ENCODE measurements at regions not wholly inside any gene's neighbourhood (a gene's known extent, or its start where the extent isn't known, plus 50 kb on each side); places are given as distances from the start of the nearest gene placed in this dataset.

DNA sequence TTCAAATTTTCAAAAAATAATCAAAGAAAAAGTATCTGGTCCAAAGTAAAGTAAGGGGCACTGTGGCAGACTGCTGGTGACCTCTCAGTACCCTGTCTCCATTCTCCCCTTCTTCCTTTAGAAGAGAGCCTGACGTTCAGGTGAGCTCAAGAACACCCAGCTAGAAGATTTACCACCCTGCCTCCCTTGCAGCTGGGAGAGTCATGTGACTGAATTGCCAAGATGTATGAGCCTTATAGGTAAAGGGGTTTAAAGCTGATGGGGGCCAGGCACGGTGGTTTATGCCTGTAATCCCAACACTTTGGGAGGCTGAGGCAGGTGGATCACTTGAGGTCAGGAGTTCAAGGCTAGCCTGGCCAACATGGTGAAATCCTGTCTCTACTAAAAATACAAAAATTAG is 86.3 kb upstream of the NANOS1 start:
- Histone ChIP-seq H3K27ac (ENCODE audit: low read depth, low read length) (no peak overlapping the region), H3K27me3 (ENCODE audit: control insufficient read depth, insufficient read depth, low read length) (no peaks in the 10 kb centered on the region), H3K4me3 (ENCODE audit: low read depth, low read length) (no peak overlapping the region), H3K9me3 (ENCODE audit: control insufficient read depth, insufficient read depth, low read length) (no peaks in the 10 kb centered on the region; the same call in 1 of the 2 replicates)
- TF ChIP-seq CTCF (IDR thresholded peaks at IDR 0.05; ENCODE audit: low read depth, low read length), result no peak
- POLR2A ChIA-PET, result no interaction called here
- CTCF ChIA-PET, result no interaction called here
- DNase-seq (ENCODE audit: low read depth, low spot score), result no peak

- Histone ChIP-seq H3K4me3 (ENCODE audit: low read depth, low read length) (no peak overlapping the region), H3K27me3 (ENCODE audit: control insufficient read depth, insufficient read depth, low read length) (no peaks in the 10 kb centered on the region), H3K9me3 (ENCODE audit: control insufficient read depth, insufficient read depth, low read length) (no peaks in the 10 kb centered on the region; the same call in 1 of the 2 replicates), H3K27ac (ENCODE audit: low read depth, low read length) (no peak overlapping the region)
- no peak for TF ChIP-seq CTCF (IDR thresholded peaks at IDR 0.05; ENCODE audit: low read depth, low read length)
- POLR2A ChIA-PET, result interaction anchor here (0.5 kb wide), 1 partner anchor 238 kb away, joined by 6 read pairs; no protein-coding TSS in a partner anchor
- DNase-seq (ENCODE audit: low read depth, low spot score), result no peak
- CTCF ChIA-PET, result no interaction called here
These were observed 84.4 kb upstream of the NANOS1 start for GRCh38 chr10:118944959-118945633.

GRCh38 chr10:118948786-118949185 is 80.7 kb upstream of the NANOS1 start:
- no peak for DNase-seq (ENCODE audit: low read depth, low spot score)

GRCh38 chr10:118950190-118950680 is 79.3 kb upstream of the NANOS1 start:
- no peak overlapping the region for H3K27ac ChIP-seq (ENCODE audit: low read depth, low read length)
- CTCF ChIA-PET, result no interaction called here
- DNase-seq (ENCODE audit: low read depth, low spot score), result no peak
- no peak overlapping the region for H3K4me3 ChIP-seq (ENCODE audit: low read depth, low read length)
- POLR2A ChIA-PET, result no interaction called here
- peaks cover 8% of the 10 kb centered on the region for H3K27me3 ChIP-seq (ENCODE audit: control insufficient read depth, insufficient read depth, low read length)
- no peaks in the 10 kb centered on the region; the same call in 1 of the 2 replicates for H3K9me3 ChIP-seq (ENCODE audit: control insufficient read depth, insufficient read depth, low read length)
- no peak for TF ChIP-seq CTCF (IDR thresholded peaks at IDR 0.05; ENCODE audit: low read depth, low read length)

More at GRCh38 chr10:118948786-118949185, 80.7 kb upstream of the NANOS1 start:
- Histone ChIP-seq H3K9me3 (ENCODE audit: control insufficient read depth, insufficient read depth, low read length) (no peaks in the 10 kb centered on the region; the same call in 1 of the 2 replicates), H3K27ac (ENCODE audit: low read depth, low read length) (no peak overlapping the region), H3K27me3 (ENCODE audit: control insufficient read depth, insufficient read depth, low read length) (peaks cover 3% of the 10 kb centered on the region), H3K4me3 (ENCODE audit: low read depth, low read length) (no peak overlapping the region)
- ChIA-PET CTCF (no interaction called here), POLR2A (no interaction called here)
- TF ChIP-seq CTCF (IDR thresholded peaks at IDR 0.05; ENCODE audit: low read depth, low read length), result no peak

DNA sequence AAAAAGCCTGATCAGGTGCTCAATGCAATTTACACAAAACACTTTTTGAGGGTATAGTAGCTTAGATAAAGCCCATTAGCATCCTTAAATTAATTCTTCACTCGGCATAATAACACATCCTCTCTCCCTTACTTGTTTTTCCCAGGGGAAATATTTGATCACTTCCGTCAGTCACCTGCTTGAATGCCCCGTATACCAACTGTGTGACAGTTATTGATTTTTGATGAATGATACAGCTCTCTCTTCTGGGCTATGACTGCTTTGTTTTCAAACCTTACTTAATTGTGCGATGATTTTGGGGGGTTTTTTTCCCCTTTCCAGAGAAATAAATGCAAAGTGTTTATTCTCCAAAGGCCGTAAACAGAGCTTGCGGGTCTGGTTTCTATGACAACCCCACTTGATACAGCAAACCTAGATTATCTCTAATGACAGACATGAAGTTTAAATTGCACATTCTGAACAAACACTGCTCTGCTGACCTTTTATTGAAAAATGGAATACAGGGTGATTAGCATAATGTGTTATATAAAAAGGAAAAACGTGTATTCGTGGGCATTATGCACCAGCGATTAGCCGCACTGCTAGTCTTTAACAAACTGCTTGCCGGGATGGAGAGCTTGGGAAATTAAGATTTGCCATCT is 78.4 kb upstream of the NANOS1 start:
- DNase-seq (ENCODE audit: low read depth, low spot score), result no peak
- ChIA-PET CTCF (interaction anchor here (0.9 kb wide), 1 partner anchor 774 kb away, joined by 3 read pairs; the partner anchor contains the start of gene INPP5F), POLR2A (no interaction called here)
- Histone ChIP-seq H3K4me3 (ENCODE audit: low read depth, low read length) (no peak overlapping the region), H3K9me3 (ENCODE audit: control insufficient read depth, insufficient read depth, low read length) (no peaks in the 10 kb centered on the region; the same call in 1 of the 2 replicates), H3K27ac (ENCODE audit: low read depth, low read length) (no peak overlapping the region), H3K27me3 (ENCODE audit: control insufficient read depth, insufficient read depth, low read length) (peaks cover 8% of the 10 kb centered on the region)
- no peak for TF ChIP-seq CTCF (IDR thresholded peaks at IDR 0.05; ENCODE audit: low read depth, low read length)

All from AG04450 (cell line).